EL (cell line): ENCODE measurements at regions not wholly inside any gene's neighbourhood (a gene's known extent, or its start where the extent isn't known, plus 50 kb on each side); places are given as distances from the start of the nearest gene placed in this dataset.
A peak's percentile ranks its signal among the peaks of the same experiment; 100 is the strongest.

Source experiments
- DNase-seq: peaks from one replicate; pipeline ENCODE4 v3.0.0-alpha.2; 2016

DNA sequence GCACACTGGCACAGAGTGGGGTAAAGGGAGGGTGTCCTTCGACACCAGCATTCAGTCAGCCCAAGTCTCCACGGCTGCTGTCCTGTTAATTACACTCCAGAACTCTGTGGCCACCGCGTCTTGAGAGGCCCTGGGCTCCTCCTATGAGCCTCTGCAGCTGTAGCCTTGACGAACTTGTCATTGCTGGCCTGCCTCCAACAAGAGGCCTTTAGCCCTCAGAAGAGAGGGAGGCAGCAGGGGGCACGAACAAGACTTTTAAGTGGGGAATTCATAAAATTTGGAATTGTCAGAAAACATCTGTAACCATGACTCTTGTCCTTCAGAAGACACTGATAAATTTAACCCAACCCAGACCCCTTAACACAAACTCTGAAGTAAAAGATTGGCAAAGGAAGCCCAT lies 241.9 kb downstream of the UQCRFS1 start:
- DNase-seq = peak; percentile 10

DNA sequence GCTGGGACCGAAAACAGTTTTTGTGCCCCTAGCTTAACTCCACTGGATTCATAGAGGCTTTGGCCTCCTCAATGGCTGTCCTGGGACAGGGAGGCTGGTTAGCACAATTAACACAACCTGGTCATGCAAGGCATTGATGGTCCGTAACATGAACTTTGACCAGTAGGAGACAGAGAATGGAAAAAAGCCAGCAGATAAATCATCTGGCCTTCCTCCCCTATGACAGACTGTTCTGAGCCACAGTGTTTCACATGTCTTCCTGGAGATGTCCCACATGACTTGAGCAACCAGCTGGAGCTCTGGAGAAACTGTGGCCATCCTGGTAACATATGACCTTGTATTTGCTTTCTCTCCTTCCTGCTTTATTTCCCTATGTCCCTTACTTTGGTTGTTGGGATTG lies 244.2 kb downstream of the UQCRFS1 start:
- DNase-seq = no peak

DNA sequence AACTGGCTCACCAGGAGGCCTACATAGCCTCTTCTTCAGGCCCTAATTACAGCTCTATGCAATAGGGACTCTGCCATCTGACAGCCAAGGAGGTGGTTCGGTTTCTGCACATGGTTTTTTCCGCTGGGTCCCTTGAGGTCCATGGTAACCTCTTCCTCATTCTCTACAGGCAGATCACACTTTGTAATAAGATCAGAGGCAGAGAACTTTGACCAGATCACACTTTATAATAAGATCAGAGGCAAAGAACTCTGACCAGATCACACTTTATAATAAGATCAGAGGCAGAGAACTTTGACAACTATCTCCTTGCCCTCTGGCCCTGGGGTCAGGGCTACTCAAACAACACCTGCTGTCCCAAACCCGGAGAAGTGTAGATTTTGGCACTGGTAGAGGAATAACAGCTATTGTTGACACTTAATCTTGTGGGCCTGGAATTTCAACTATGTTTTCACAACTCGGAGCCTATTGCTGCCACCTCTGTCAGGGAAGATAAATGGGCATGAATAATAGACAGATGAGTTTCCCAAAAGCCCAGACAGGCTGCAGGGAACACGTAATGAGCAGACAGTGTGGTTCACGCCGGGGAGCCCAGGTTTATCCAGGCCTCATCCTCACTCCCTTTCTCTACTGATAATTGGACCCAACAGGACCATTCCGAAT lies 246.1 kb downstream of the UQCRFS1 start:
- peak; percentile 38 for DNase-seq

DNA sequence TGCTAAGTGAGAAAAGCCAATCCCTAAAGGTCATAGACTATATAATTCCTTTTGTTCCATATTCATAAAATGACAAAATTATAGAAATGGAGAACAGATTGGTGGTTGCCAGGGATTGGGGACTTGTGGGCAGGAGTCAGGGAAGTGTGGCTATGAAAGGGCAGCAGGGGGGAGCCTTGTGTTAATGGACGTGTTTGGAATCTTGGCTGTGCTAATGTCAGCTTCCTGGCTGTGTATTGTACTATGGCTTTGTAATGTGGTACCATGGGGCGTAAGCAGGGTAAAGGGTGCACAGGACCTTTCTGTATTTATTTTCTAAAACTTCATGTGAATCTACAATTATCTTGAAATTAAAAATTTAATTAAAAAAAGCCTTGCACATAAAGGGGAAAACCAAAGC lies 248.5 kb downstream of the UQCRFS1 start:
- no peak for DNase-seq

DNA sequence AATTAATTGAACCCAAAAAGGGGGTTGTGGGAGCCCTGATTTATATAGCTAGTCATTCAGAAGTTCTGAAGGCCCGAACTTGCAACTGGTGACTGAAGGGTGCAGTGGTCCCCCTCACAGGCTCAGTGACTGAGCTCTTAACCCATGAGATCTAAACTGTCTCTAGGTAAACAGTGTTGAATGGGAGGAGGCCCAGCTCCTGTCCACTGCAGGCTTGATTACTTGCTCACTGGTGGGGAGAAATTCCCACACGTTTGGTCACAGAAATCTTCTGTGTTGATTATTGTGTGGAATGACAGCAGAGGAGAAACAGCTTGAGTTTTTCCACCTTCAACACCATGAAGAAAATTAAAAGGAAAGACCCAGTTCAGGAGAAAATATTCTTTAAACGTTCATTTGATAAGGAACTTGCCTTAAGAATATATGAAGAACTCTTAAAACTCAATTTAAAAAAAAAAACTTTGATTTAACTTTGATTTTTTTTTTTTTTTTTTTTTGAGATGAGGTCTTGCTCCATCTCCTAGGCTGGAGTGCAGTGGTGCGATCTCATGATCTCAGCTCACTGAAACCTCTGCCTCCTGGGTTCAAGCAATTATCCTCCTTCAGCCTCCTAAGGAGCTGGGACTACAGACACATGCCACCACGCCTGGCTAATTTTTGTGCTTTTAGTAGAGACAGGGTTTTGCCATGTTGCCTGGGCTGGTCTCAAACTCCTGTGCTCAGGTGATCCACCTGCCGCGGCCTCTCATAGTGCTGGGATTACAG lies 249.3 kb downstream of the UQCRFS1 start:
- DNase-seq = no peak

DNA sequence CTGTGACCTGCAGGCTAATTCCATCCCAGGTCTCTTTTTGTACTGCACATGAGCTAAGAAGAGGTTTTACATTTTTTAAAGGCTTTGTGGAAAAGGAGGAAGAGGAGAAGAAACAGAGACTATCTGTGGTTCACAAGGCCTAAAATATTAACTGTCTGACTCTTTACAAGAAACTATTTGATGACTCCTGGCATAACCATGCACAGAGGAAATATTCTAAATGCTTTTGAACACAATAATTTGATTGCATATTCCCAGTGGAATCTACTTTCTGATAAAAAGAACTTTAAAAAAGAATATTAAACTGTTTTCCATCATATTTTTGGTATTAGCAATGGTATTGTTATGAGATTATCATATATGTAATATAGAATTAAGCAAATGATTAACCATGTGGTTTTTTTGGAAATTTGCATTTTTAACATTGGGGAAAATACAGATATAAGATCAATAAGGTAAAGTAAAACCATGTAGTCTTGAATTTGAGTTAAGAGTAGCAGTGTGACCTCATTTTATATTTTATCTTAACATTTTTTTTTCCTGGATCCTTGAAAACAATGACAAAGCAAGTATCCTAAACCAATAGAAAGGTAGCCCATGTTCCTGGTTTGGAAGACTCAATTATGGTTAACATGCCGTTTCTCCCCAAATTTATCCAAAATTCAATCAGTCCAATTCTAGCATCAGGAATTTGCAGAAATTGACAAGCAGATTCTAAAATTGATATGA lies 251.0 kb downstream of the UQCRFS1 start:
- DNase-seq = peak; percentile 90

DNA sequence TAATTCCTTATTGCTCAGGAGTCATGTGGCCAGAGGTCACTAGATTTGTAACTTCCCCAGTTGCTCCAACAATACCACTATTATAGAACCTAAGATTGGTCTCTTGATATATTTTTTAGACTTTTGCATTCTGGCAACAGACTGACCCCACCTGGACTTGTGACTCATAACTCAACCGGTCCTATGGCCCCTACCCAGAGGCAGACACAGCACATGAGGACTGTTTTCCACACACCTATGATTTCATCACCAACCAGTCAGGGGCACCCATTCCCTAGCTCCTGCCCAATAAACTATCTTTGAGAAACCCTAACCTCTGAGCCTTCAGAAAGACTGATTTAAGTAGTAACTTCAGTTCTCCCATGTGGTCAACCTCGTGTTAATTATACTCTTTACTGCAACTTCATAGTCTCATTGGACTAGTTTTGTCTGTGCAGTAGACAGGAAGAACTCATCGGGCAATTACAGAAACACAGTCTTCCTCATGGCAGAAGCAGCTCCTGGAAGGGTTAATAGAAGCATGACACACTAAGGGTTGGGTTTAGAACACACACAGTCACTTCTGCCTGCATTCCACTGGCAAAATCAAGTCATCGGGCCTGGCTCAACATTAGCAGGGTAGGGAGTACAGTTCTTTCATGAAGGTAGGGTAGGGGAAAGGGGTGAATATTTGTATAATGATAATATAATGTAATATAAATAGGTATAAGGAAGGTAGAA lies 251.8 kb downstream of the UQCRFS1 start:
- peak; percentile 85 for DNase-seq

DNA sequence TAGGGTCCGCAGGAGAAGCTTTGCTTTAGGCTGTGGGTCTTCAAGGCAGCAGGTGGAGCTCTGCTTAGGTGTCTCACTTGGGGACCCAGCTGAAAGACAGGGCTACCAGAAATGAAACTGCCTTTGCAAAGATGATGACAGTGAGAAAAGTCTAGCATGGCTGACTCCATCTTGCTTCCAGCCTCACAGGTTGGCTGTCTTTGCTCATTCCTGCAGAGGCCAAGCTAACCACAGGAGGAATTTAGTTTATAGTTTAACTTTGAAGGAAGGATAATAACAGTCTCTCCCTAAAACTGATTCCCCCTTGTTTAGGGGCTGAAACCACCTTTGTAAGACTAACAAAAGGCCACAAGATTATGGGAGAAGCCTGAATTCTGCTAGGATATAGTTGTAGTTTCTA lies 252.4 kb downstream of the UQCRFS1 start:
- DNase-seq = peak; percentile 8

DNA sequence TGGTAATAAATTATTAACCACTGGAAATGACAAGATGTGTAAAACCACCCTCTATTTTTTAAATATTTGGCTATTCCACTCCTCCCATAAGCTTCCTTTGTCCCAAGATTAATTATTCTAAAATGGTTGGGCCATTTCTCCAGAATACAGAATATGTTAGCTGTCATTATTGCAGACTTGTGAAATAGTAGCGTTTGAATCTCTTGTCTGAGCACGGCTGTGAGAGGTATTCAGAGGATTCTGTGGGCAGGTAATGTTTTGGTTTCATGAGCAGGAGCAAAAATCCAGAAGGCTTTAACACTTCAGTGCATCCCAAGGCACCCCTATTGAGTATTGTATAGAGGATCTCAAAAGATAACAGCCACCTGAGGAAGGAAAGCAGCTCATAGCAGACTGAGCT lies 256.0 kb downstream of the UQCRFS1 start:
- DNase-seq = no peak

DNA sequence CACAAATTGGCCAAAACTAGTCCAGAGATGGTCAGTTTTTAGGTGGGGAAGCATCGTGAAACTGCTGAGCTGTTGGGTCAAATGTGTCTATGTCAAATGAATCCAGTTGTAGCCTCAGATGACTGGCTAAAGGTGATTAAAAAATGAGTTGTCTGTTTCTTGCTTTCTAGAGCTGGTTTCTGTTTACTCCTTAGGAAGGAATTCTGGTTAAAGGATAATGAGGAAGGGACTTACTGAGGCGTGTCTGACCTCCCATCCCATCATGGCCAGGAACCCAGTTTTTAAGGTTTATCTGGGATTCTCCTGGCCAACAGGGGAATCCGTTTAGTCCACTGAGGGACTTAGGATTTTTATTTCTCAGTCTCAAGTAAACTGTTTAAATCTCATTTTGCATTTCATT lies 256.5 kb downstream of the UQCRFS1 start:
- DNase-seq = no peak

DNA sequence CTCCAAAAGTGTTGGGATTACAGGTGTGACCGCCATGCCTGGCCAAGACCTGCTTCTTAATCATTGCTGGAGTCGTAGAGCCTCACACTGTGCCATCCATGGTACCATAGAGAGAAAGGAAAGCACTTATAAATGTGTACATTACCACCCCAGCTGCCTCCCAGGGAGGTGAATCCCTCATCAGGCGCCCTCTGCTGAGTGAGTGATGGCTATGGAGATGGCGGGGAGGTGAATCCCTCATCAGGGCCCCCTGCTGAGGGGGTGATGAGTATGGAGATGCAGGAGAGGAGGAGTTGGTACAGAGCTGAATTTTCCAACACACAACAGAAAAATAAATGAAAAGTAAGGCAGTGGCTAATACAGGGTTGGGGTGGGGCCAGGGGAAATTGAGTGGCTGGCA lies 263.4 kb downstream of the UQCRFS1 start:
- no peak for DNase-seq

DNA sequence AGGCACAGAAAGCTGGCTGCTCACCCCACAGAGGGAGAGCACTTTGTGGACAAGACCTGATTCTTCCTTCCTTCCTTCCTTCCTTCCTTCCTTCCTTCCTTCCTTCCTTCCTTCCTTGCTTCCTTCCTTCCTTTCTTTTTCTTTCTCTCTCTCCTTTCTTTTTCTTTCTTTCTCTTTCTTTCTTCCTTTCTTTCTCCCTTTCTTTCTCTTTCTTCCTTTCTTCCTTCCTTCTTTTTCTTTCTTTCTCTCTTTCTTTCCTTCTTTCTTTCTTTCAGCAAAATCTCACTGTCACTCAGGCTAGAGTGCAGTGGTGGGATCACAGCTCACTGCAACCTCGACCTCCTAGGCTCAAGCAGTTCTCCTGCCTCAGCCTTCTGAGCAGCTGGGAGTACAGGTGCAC lies 263.9 kb downstream of the UQCRFS1 start:
- no peak for DNase-seq

DNA sequence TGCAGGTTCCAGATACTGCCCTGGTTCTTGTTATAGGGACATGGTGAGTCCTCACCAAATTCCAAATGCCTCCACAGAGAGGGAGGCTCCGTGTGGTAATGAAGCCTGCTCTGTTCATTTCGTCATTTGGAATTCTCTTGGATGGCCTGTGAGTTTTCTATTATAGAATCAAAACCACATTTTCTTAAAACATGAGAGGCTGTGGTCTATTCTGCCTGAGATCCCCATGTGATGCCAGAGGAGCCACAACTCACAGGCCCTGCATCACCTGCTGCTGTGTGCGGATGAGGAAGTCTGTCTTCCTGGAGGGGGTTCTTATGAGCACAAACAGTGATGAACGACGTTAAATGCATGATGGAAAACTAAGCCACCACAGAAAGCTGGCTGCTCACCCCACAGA lies 264.4 kb downstream of the UQCRFS1 start:
- DNase-seq = no peak

DNA sequence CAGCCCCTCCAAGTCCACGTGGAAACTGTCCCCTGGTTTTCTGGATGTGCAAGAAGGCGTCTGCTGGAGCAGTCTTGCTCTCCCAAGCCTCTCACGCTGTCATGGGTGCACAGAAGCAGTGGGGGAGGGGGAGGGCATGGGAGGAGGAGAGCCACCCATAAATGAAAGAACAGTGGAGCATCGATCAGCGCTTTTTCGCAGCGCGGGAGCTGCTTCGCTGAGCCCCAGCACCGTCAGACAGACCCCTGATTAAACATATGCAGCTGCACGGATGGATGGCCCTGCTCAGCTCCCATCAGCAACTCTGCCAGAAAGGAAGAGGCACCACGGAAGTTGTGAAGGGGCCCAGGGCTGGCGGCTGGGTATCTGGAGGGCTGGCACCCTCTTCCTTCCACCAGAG lies 264.9 kb downstream of the UQCRFS1 start:
- no peak for DNase-seq

DNA sequence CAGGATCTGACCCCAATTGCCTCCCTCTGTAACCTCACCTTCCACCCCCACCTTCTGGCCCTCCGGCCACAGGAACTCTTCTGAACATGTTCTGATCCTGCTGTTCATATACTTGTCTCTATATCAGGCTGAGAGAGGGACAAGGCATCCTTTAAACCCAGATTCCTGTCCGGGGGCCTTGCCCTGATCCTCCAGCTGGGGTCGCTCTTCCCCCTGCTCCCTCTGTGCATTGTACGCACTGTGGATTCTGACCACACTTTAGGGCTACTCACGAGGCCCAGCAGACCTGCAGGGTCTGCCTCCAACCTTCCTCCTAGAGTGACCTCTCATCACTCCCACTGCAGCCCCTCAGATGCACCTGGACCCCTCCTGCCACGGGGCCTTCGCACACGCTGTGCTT lies 269.3 kb downstream of the UQCRFS1 start:
- DNase-seq = no peak

DNA sequence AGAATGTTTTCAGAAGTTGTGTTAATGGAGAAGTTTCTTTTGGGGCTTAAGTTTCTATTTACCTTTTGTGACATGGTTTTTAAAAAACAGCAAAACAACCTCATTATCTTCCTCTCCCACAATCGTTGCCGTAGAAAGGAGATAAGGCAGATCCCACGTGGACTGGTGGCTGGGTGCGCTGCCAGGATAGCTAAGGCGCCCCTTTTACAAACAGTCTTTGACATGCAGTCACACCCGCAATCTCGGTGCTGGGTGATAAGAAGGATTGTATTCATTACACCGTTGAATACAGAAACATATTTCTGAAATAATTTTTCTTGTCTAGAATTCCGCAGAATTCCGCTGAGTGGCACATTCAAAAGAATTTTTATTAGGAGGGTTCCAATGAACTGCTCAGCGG lies 271.1 kb downstream of the UQCRFS1 start:
- DNase-seq = no peak

DNA sequence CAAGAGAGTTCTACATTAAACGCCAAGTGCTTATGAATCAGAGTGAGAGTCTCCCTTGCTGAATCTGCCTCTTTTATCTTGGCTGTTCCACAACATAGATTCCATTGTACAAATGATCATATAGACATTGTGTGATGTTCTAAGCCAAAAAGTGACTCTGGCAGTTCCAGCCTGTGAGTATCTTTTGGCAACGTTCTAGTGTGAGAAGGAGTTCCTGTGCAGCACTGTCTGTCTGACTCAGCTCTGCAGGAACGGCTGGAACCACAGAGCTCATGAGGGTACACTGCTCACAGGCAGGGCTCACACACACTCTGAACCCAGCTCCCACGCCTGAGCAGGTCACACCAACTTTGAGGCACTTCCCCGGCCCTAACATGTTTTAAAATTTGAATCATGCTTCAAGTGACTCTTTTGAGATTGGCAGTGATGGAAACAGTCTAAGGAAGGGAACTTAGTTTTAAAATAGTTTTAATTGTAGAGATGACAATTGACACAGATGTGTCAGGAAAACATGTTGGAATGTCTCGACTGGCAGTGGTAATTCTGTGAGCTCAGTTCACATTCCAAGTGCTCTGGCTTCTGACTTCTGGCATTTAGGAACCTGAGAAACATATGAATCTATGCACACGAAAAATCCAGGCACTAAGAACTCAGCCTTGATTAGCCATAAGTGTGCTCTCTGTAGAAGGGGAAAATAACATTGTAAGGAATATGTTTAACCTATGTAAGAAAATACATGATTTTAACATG lies 272.0 kb downstream of the UQCRFS1 start:
- DNase-seq = peak; percentile 84

DNA sequence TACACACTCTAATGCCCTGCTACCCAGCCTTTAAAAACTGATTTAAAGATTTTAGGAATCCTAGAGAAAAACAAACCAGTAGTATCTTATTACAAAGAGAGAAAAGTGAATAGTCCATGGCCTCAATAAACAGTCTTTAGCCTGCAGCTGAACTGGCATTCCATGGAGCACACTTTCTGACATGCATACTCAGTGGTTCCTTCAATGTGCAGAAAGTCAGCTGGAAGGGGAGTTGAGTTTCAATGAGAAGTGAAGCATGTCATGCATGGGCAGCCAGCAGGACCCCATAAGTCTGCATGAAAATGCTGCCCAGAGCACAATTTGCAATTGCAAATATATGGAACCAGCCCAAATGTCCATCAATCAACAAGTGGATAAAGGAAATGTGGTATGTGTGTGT lies 273.7 kb downstream of the UQCRFS1 start:
- no peak for DNase-seq

DNA sequence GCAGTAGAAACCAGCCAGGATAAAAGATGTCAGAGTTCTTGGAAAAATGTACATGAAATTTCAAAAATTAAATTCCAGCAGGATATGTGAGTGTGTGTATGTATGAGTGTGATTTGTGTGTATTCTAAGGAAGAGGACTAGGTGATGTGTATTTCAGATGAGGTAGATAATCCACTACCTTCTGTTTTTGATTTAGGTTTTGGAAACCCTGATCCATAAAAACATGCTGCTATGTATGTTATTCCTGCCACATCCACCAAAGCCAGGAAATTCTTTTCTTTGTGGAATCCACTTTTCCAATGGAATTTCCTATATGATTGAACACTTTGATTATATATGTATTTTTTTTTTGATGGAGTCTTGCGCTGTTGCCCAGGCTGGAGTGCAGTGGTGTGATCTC lies 276.9 kb downstream of the UQCRFS1 start:
- DNase-seq = no peak

DNA sequence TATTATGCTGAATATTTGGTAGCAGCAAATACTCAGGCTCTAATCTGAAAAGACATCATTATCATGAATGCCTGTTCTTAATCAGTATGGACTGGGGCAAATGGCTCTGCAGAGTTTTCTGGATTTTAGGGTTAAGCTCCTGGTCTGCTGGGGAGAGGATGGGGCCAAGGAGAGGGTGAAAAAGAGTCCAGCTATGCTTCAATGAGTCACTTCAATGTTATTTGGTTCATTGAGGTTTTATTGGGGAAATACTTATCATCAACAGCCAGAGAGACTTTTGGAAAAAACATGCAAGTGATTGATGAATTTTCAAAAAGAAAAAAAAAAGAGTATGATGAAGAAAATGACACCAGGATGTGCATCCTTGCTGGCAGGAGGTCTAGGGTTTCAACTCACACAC lies 278.3 kb downstream of the UQCRFS1 start:
- peak; percentile 80 for DNase-seq

DNA sequence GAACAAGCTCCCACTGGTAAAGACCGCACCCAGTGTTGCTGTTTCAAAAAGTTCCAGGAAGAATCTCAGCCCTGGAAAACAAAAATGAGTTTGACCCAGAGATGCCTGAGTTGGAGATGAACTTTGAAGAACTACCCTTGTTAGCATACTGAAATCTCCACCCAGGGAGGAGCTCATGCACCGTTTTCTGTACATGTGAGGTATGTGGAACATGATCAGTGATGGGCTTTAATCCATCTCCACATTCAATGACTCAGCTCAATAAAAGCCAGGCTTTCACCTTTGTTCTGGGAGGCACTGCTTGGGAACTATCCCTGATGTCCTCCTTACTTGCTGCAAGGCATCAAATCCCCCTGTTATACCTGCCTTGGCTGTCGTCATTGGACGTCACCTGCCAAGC lies 279.9 kb downstream of the UQCRFS1 start:
- peak; percentile 17 for DNase-seq

DNA sequence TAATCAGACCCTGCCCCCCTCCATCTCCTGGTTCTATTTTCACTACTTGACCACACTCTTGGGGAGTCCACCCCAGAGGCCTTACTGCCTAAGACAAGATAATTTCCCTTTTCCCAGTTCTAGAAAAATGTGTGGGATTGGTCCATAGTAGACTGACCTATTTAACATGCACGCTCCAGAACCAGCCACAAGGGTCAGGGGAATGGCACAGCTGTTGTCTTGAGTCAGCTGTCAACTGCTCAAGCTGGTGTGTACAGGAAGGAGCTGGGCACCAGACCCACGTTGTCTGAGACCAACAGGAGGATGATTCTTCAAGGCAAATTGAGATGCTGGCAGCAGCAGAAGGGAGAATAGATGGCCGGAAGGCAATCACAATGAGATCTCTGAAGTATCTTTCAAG lies 280.5 kb downstream of the UQCRFS1 start:
- DNase-seq = no peak

DNA sequence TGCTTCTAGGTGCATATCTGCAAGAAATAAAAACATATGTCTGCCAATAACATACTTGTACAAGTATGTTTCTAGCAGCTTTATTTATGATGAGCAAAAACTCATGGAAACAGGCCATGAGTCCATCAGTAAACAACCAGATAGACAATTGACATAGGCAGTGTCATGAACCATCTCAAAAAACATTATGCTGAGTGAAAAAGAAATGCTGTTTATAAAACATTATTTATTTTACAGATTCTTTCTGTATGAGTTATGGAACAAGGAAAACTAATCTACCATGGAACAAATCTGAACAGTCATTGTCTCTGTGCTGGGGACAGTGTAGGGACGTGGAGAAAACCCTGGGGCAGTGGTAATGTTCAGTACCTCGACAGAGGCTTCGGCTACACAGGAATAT lies 283.9 kb downstream of the UQCRFS1 start:
- DNase-seq = peak; percentile 47
